ENCODE measurements at regions not wholly inside any gene's neighbourhood (a gene's known extent, or its start where the extent isn't known, plus 50 kb on each side); places are given as distances from the start of the nearest gene placed in this dataset.

DNA sequence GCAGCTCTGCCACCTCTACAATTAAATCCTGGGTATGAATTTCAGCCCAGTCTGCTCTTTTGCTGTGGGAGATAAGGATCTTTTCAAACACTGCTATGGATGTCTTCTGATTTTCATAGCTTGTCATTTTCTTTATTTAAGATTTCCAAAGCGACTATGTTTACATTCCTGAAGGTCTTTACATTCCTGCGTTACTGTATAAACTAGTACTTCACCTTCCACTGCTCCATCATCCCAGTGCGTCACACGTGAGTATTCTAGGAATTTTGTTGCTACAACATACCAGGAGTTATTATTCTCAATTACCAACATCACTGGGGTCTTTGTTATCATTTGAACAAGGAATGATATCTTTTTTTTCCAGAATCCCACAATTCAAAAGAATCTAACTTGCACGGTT is 944.7 kb downstream of the SORCS3 start:
- Histone ChIP-seq H3K36me3 (ENCODE audit: control insufficient read depth, insufficient read depth, low read length) (no peaks in the 10 kb centered on the region), H3K9me3 (no peaks in the 10 kb centered on the region), H3K4me1 (peaks cover 21% of the 10 kb centered on the region), H3K4me3 (ENCODE audit: low read depth, low read length) (no peak overlapping the region), H3K27me3 (replicated peaks; ENCODE audit: control insufficient read depth, insufficient read depth, low read length) (no peaks in the 10 kb centered on the region)
- BruUV-seq (replicated peaks), result no TSS peak
- DNase-seq, result peak; percentile 64 to 78
- ChIA-PET CTCF (no interaction called here), POLR2A (no interaction called here)
- H3K9me3 Mint-ChIP-seq (ENCODE audit: unreplicated experiment), result peaks cover 12% of the 10 kb centered on the region
- peak overlapping the region; percentile 89 for H3K27ac Mint-ChIP-seq (ENCODE audit: unreplicated experiment)
- TF ChIP-seq, protein P1, sequence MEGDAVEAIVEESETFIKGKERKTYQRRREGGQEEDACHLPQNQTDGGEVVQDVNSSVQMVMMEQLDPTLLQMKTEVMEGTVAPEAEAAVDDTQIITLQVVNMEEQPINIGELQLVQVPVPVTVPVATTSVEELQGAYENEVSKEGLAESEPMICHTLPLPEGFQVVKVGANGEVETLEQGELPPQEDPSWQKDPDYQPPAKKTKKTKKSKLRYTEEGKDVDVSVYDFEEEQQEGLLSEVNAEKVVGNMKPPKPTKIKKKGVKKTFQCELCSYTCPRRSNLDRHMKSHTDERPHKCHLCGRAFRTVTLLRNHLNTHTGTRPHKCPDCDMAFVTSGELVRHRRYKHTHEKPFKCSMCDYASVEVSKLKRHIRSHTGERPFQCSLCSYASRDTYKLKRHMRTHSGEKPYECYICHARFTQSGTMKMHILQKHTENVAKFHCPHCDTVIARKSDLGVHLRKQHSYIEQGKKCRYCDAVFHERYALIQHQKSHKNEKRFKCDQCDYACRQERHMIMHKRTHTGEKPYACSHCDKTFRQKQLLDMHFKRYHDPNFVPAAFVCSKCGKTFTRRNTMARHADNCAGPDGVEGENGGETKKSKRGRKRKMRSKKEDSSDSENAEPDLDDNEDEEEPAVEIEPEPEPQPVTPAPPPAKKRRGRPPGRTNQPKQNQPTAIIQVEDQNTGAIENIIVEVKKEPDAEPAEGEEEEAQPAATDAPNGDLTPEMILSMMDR (IDR thresholded peaks at IDR 0.05; ENCODE audit: insufficient read depth in 1 of 2, low read depth in 1 of 2, low read length in 1 of 2, severe bottlenecking in 1 of 2, unreplicated experiment in 1 of 2), result no peak
- intact Hi-C loops (cut with micrococcal nuclease; ENCODE audit: unreplicated experiment), result no loop called here
- H3K4me3 Mint-ChIP-seq (ENCODE audit: unreplicated experiment), result peak overlapping the region; percentile 12
- no peaks in the 10 kb centered on the region for H3K36me3 Mint-ChIP-seq (ENCODE audit: insufficient read depth, unreplicated experiment)
- H3K4me1 Mint-ChIP-seq (ENCODE audit: low read depth, unreplicated experiment), result peaks cover 24% of the 10 kb centered on the region
- H3K27me3 Mint-ChIP-seq (ENCODE audit: insufficient read depth, unreplicated experiment), result no peaks in the 10 kb centered on the region

DNA sequence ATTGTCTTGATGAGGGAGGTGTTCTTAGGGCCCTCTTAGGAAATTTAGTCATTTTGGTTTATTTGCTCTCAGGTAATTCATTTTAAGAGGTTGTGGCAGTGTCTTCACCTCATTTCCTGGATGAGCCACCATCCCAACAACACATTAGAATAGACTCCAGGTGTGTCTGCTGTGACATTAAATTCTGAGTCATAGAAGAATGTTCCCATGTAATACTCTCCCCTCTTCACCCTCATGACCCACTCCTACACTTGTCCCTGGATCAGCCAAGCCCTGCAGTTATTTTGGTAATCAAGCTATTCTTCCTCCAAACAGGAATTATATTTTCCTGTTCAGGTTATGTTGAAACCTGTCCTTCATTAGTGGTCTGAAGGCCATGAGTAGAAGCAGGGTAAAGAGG is 944.1 kb downstream of the SORCS3 start:
- ChIA-PET POLR2A (no interaction called here), CTCF (no interaction called here)
- no peaks in the 10 kb centered on the region for H3K27me3 ChIP-seq (replicated peaks; ENCODE audit: control insufficient read depth, insufficient read depth, low read length)
- peak overlapping the region; percentile 12 for H3K4me3 Mint-ChIP-seq (ENCODE audit: unreplicated experiment)
- H3K4me3 ChIP-seq (ENCODE audit: low read depth, low read length), result no peak overlapping the region
- TF ChIP-seq, protein P1 (IDR thresholded peaks at IDR 0.05; ENCODE audit: insufficient read depth in 1 of 2, low read depth in 1 of 2, low read length in 1 of 2, severe bottlenecking in 1 of 2, unreplicated experiment in 1 of 2), result no peak
- no TSS peak for BruUV-seq (replicated peaks)
- H3K4me1 ChIP-seq, result peaks cover 21% of the 10 kb centered on the region
- no peaks in the 10 kb centered on the region for H3K36me3 ChIP-seq (ENCODE audit: control insufficient read depth, insufficient read depth, low read length)
- H3K27ac Mint-ChIP-seq (ENCODE audit: unreplicated experiment), result peak overlapping the region; percentile 89
- H3K9me3 ChIP-seq, result no peaks in the 10 kb centered on the region
- intact Hi-C loops (cut with micrococcal nuclease; ENCODE audit: unreplicated experiment), result no loop called here
- H3K36me3 Mint-ChIP-seq (ENCODE audit: insufficient read depth, unreplicated experiment), result no peaks in the 10 kb centered on the region
- H3K9me3 Mint-ChIP-seq (ENCODE audit: unreplicated experiment), result peaks cover 12% of the 10 kb centered on the region
- H3K27me3 Mint-ChIP-seq (ENCODE audit: insufficient read depth, unreplicated experiment), result no peaks in the 10 kb centered on the region
- H3K4me1 Mint-ChIP-seq (ENCODE audit: low read depth, unreplicated experiment), result peaks cover 24% of the 10 kb centered on the region
- no peak for DNase-seq

GRCh38 chr10:105579112-105579511 is 938.0 kb downstream of the SORCS3 start:
- Mint-ChIP-seq H3K27me3 (ENCODE audit: insufficient read depth, unreplicated experiment) (no peaks in the 10 kb centered on the region), H3K36me3 (ENCODE audit: insufficient read depth, unreplicated experiment) (no peaks in the 10 kb centered on the region), H3K27ac (ENCODE audit: unreplicated experiment) (no peak overlapping the region), H3K9me3 (ENCODE audit: unreplicated experiment) (peaks cover 12% of the 10 kb centered on the region), H3K4me3 (ENCODE audit: unreplicated experiment) (no peak overlapping the region), H3K4me1 (ENCODE audit: low read depth, unreplicated experiment) (no peaks in the 10 kb centered on the region)
- H3K27me3 ChIP-seq (replicated peaks; ENCODE audit: control insufficient read depth, insufficient read depth, low read length), result no peaks in the 10 kb centered on the region
- intact Hi-C loops (cut with micrococcal nuclease; ENCODE audit: unreplicated experiment), result no loop called here
- no peaks in the 10 kb centered on the region for H3K36me3 ChIP-seq (ENCODE audit: control insufficient read depth, insufficient read depth, low read length)
- H3K4me1 ChIP-seq, result no peaks in the 10 kb centered on the region
- DNase-seq, result no peak
- ChIA-PET POLR2A (no interaction called here), CTCF (no interaction called here)
- H3K4me3 ChIP-seq (ENCODE audit: low read depth, low read length), result no peak overlapping the region
- H3K9me3 ChIP-seq, result no peaks in the 10 kb centered on the region
- BruUV-seq (replicated peaks), result no TSS peak
- TF ChIP-seq, protein P1 (IDR thresholded peaks at IDR 0.05; ENCODE audit: insufficient read depth in 1 of 2, low read depth in 1 of 2, low read length in 1 of 2, severe bottlenecking in 1 of 2, unreplicated experiment in 1 of 2), result no peak

All from Caco-2 (cell line).